ENCODE measurements at regions not wholly inside any gene's neighbourhood (a gene's known extent, or its start where the extent isn't known, plus 50 kb on each side); places are given as distances from the start of the nearest gene placed in this dataset.

- BruUV-seq (replicated peaks), result no TSS peak
- TF ChIP-seq, protein P1, sequence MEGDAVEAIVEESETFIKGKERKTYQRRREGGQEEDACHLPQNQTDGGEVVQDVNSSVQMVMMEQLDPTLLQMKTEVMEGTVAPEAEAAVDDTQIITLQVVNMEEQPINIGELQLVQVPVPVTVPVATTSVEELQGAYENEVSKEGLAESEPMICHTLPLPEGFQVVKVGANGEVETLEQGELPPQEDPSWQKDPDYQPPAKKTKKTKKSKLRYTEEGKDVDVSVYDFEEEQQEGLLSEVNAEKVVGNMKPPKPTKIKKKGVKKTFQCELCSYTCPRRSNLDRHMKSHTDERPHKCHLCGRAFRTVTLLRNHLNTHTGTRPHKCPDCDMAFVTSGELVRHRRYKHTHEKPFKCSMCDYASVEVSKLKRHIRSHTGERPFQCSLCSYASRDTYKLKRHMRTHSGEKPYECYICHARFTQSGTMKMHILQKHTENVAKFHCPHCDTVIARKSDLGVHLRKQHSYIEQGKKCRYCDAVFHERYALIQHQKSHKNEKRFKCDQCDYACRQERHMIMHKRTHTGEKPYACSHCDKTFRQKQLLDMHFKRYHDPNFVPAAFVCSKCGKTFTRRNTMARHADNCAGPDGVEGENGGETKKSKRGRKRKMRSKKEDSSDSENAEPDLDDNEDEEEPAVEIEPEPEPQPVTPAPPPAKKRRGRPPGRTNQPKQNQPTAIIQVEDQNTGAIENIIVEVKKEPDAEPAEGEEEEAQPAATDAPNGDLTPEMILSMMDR (IDR thresholded peaks at IDR 0.05; ENCODE audit: extremely low read depth in 1 of 2, insufficient read depth in 1 of 2, low read depth in 1 of 2, low read length in 2 of 2), result no peak
- TF ChIP-seq MYC (IDR thresholded peaks at IDR 0.05; ENCODE audit: low read depth, low read length) (no peak), EZH2 (IDR thresholded peaks at IDR 0.05; ENCODE audit: borderline replicate concordance, low read depth, low read length, severe bottlenecking) (no peak)
- ChIA-PET CTCF (no interaction called here), POLR2A (no interaction called here)
- Histone ChIP-seq H3K27me3 (ENCODE audit: control insufficient read depth in 2 of 2, insufficient read depth in 2 of 2, low read length in 2 of 2) (no peaks in the 10 kb centered on the region), H3K9ac (replicated peaks; ENCODE audit: extremely low read depth, insufficient read depth, low read length) (no peak overlapping the region), H4K20me1 (replicated peaks; ENCODE audit: control insufficient read depth, extremely low read depth, insufficient read depth, low read length) (no peaks in the 10 kb centered on the region), H3K4me2 (ENCODE audit: insufficient read depth, low read length) (no peak overlapping the region), H3K79me2 (ENCODE audit: control insufficient read depth, insufficient read depth, low read length) (no peaks in the 10 kb centered on the region), H3K36me3 (ENCODE audit: control insufficient read depth in 2 of 2, extremely low read depth in 1 of 2, insufficient read depth in 2 of 2, low read length in 2 of 2) (no peaks in the 10 kb centered on the region), H3K4me3 (replicated peaks in 1 of 3; ENCODE audit: insufficient read depth in 1 of 3, low read depth in 1 of 3, low read length in 3 of 3) (no peak overlapping the region), H2AFZ (ENCODE audit: low read depth, low read length) (no peak overlapping the region), H3K4me1 (ENCODE audit: control insufficient read depth, extremely low read depth, insufficient read depth, low read length) (no peaks in the 10 kb centered on the region), H3K9me1 (replicated peaks; ENCODE audit: control insufficient read depth, extremely low read depth, insufficient read depth, low read length) (no peaks in the 10 kb centered on the region), H3K27ac (ENCODE audit: insufficient read depth, low read depth, low read length) (no peak overlapping the region), H3K9me3 (replicated peaks; ENCODE audit: control insufficient read depth, insufficient read depth, low read length) (no peaks in the 10 kb centered on the region)
- no peak for DNase-seq (ENCODE audit: low read depth, low spot score)
- intact Hi-C loops (cut with micrococcal nuclease), result no loop called here
- FAIRE-seq, result no peak
- dilution Hi-C loops (cut with MboI; ENCODE audit: extremely low pct_ligation_motif_present, low sequenced_read_pairs), result no loop called here
Measured at GRCh38 chr2:175605640-175606009, 396.4 kb downstream of the LNPK start.

- CTCF ChIA-PET, result no interaction called here
- H3K79me2 ChIP-seq (ENCODE audit: control insufficient read depth, insufficient read depth, low read length), result no peaks in the 10 kb centered on the region
- H3K4me1 ChIP-seq (ENCODE audit: control insufficient read depth, extremely low read depth, insufficient read depth, low read length), result no peaks in the 10 kb centered on the region
- H3K4me2 ChIP-seq (ENCODE audit: insufficient read depth, low read length), result no peak overlapping the region
- H3K9ac ChIP-seq (replicated peaks; ENCODE audit: extremely low read depth, insufficient read depth, low read length), result no peak overlapping the region
- H2AFZ ChIP-seq (ENCODE audit: low read depth, low read length), result no peak overlapping the region
- no peak for TF ChIP-seq POLR2A (IDR thresholded peaks at IDR 0.05; ENCODE audit: low read depth, low read length)
- TF ChIP-seq, protein P1 (IDR thresholded peaks at IDR 0.05; ENCODE audit: extremely low read depth in 1 of 2, insufficient read depth in 1 of 2, low read depth in 1 of 2, low read length in 2 of 2), result no peak
- no peak for TF ChIP-seq MYC (IDR thresholded peaks at IDR 0.05; ENCODE audit: low read depth, low read length)
- TF ChIP-seq POLR2AphosphoS5 (IDR thresholded peaks at IDR 0.05; ENCODE audit: insufficient read depth, low read depth, low read length), result no peak
- no peak for TF ChIP-seq MAX (IDR thresholded peaks at IDR 0.05; ENCODE audit: insufficient read depth, insufficient read length)
- no peak for TF ChIP-seq FOS (IDR thresholded peaks at IDR 0.05; ENCODE audit: borderline replicate concordance, insufficient read depth, low read length)
- no peak for TF ChIP-seq GATA2 (IDR thresholded peaks at IDR 0.05; ENCODE audit: insufficient read depth, insufficient read length, low read depth, low read length)
- TF ChIP-seq EZH2 (IDR thresholded peaks at IDR 0.05; ENCODE audit: borderline replicate concordance, low read depth, low read length, severe bottlenecking), result no peak
- TF ChIP-seq JUN (IDR thresholded peaks at IDR 0.05; ENCODE audit: borderline replicate concordance, insufficient read depth, insufficient read length, low read depth), result no peak
- no peaks in the 10 kb centered on the region for H3K36me3 ChIP-seq (ENCODE audit: control insufficient read depth in 2 of 2, extremely low read depth in 1 of 2, insufficient read depth in 2 of 2, low read length in 2 of 2)
- no peaks in the 10 kb centered on the region for H3K27me3 ChIP-seq (ENCODE audit: control insufficient read depth in 2 of 2, insufficient read depth in 2 of 2, low read length in 2 of 2)
- POLR2A ChIA-PET, result no interaction called here
- dilution Hi-C loops (cut with MboI; ENCODE audit: extremely low pct_ligation_motif_present, low sequenced_read_pairs) (no loop called here), intact Hi-C loops (cut with micrococcal nuclease) (no loop called here)
- no peak overlapping the region for H3K27ac ChIP-seq (ENCODE audit: insufficient read depth, low read depth, low read length)
- no TSS peak for BruUV-seq (replicated peaks)
- no peaks in the 10 kb centered on the region for H4K20me1 ChIP-seq (replicated peaks; ENCODE audit: control insufficient read depth, extremely low read depth, insufficient read depth, low read length)
- FAIRE-seq (no peak), DNase-seq (ENCODE audit: low read depth, low spot score) (no peak)
- no peak overlapping the region for H3K4me3 ChIP-seq (replicated peaks in 1 of 3; ENCODE audit: insufficient read depth in 1 of 3, low read depth in 1 of 3, low read length in 3 of 3)
- no peaks in the 10 kb centered on the region for H3K9me3 ChIP-seq (replicated peaks; ENCODE audit: control insufficient read depth, insufficient read depth, low read length)
- H3K9me1 ChIP-seq (replicated peaks; ENCODE audit: control insufficient read depth, extremely low read depth, insufficient read depth, low read length), result no peaks in the 10 kb centered on the region
Measured at GRCh38 chr2:175601969-175602368, 400.1 kb downstream of the LNPK start.

All from endothelial cell of umbilical vein (primary cell).